RPMI8226 (cell line): ENCODE measurements at regions not wholly inside any gene's neighbourhood (a gene's known extent, or its start where the extent isn't known, plus 50 kb on each side); places are given as distances from the start of the nearest gene placed in this dataset.

Experiments
- DNase-seq: peaks from one replicate; pipeline ENCODE4 v3.0.0-alpha.2; 2015

DNA sequence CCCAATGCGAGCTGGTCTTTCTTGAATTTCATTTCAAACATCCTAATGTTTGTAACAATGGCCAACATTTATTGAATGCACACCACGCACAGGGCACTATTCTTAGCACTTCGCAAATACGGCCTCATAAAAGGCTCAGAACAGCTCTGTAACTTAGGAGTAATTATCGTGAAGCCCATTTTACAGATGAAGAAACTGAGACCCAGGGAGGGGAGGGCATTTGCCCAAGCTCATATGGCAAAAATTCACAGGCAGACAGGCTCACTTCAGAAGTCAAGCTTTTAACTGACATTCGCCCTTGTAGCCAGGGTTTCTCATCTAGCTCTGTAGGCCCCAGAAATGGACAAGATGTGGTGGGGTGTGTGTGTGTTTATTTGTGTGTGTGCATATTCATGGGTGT, 60.3 kb upstream of the TBX3 start:
- no peak for DNase-seq

DNA sequence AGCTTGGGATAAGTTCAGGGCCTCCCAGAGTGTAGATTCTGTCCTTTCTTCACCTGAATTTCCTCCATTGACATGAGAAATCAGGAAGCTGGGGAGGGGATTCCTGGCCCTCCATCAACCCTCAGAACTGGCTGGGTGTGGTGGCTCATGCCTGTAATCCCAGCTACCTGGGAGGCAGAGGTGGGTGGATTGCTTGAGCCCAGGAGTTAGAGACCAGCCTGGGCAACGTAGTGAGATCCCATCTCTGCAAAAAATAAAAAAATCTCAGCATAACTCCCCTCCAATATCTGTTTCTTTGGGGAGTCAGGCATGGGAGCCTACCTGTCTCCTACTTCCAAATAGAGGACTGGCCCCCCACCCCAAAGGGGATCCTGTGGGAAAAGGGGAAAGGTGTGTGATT, 59.8 kb upstream of the TBX3 start:
- DNase-seq, result no peak

DNA sequence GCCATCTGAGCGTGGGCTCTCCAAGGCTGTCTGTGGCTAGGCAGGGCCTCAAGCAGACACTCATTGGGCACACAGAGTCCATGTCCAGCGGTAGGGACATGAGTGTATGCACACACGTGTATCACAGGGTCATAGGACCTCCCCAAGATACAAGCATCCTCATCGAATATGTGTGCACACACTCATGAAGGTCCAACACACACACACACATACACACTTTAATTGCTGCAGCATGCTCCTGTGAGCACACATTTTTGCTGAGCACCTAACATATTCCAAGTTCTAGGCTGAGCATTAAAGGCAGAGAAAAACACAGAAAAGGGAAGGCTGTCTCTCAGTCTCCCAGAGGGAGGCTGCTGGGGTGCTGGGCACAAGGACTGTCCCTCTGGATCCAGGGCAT, 59.3 kb upstream of the TBX3 start:
- DNase-seq, result no peak

DNA sequence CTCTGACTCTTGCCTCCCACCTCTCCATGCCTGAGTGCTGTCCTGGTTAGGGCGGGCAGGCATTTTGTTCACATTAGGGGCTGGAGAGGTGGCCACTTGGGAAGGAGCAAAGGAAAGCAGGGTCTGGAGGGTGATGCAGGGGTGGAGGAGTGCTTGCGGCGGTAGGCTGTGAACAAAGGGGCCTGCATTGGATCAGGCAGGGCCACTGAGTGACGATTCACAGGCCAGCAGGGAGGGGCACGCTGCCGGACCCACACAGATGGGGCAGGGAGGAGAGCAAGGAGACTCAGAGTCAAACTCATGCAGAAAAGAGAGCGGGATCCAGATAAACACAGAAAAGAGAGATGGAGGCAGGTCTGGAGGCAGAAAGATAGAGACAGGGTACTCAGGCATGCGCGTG, 58.4 kb upstream of the TBX3 start:
- no peak for DNase-seq

DNA sequence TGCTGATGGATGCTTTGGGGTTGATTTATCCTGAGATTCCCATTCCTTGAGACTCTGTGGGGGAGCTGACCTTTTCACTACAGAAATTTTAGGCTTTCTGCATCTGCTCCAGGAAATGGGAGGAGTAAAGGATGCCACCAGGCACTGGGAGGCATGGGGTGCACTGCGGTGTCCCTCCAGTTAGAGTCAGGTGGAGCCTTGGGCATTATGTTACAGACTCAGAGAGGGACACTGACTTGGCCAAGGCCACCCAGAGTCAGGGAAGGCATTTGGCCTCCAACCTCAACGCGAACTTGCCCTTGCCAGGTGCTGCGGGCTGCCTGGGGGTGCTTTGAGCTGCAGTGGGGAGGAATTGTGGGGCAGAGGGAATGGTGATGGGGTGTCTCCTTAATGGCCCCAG, 58.0 kb upstream of the TBX3 start:
- DNase-seq, result no peak

DNA sequence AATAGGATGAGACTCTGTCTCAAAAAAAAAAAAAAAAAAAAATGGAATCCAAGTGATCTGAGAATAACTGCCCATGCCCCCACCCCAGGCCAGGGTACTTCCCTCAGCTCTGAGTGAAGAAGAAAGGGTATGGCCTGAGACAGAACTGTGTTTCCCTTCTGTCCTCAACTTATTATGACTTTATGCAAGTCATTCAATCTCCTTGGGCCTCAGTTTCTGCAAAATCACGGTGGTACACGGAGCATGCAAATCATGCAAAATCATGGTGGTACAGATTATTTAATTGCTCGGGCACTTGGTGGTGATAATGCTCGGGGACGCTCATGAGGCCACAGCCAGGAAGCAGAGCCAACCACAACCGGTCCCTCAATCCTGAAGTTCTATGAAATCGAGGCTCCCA, 56.5 kb upstream of the TBX3 start:
- DNase-seq, result no peak

DNA sequence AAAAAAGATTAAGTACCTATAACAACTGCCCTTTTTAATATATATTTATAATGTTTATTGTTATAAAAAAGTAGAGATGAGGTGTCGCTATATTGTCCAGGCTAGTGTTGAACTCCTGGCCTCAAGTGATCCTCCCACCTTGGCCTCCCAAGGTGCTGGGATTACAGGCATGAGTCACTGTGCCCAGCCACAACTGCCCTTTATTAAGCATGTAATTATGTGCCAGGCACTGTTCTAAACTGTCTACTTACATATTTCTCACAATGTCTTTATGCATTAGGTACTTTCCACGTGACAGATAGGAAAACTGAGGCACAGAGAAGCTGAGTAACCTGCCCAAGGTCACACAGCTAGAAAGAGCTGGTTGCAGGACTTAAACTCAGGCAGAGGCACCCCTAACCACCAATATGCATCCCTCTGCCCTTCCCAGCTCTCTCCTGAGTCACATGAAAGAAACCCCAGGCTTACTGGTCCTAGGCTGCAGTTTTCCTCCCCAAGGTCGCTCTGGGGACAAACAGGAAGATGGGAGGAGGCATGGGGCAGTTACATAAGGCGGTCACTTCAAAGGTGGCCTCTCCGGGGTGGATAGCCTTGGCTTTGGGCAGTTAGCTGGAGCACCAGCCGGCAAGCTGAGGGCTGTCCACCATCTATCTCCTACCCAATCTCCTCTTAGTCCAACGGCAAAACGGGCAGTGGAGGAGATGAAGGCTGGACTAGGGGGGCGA, 54.6 kb upstream of the TBX3 start:
- DNase-seq, result no peak

DNA sequence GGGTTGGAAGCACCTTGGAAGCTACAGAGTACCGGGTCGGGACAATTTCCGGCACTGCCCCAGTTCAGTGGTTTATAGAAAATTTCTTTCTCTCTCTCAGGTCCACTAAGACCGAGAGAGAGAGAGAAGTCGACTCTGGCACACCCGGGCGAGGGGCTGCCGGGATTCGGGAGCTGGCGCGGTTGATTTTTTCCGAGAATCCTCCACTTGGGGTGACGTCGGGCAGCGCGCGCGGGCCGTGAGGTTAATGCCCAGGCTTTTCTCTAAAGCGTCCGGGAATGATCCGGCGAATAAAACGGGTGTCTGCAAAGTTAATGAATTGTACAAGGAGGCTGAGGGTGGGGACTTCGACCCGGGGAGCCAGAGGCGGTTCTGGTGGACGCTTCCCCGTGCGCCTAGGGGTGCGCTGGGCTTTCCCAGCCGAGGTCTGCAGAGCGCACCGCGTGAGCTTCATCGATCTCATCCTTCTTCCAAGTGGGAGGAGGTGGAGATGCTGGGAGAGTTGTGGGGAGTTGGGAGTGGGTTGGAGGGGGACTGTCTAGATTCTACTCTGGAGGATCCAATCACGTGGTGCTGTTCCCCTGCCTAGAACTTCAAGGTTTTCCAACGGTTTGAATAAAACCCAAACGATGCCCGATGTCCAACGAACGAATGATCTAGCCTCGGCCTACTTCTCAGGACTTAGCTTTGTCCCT, 51.9 kb upstream of the TBX3 start:
- DNase-seq, result no peak

DNA sequence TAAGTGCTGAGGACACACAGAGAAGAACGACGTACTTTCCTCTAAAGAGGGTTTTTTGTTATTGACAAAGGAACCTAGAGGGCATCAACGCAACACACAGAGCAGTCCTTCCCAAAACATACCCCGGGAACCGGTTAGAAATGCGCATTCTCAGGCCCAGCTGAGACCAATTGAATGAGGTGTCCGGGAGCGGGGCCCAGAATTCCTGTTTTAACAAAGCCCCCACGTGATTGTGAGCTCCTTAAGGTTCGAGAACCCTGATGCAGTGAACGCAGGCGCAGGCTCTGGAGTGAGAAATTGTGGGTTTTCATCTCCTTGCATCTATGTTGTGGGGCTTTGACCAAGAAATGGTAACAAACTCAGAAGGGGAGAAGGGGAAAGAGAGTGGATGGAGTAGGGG, 51.0 kb upstream of the TBX3 start:
- DNase-seq, result no peak

DNA sequence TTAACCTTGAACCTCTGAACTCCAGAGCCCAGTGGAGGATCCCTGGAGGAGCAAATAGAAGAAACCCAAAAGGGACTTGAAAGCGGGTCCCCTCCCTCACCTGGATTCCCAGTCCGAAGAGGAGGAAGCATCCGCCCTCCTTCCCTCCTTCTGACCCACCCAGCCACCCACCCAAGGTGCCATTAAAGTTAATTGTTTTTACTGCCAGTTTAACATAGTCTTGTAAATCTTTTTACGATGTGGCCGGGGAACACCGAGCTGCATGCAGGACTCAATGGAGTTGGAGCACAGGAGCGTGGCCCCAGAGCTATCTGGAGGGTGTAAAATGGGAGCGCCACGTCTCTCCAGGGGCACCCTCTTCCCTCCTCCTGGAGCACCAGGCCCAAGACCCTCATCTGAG, 49.9 kb upstream of the TBX3 start:
- DNase-seq, result no peak
